Karpas-422 (cell line): ENCODE measurements at regions not wholly inside any gene's neighbourhood (a gene's known extent, or its start where the extent isn't known, plus 50 kb on each side); places are given as distances from the start of the nearest gene placed in this dataset.

ENCODE experiments used
- DNase-seq: peaks from one replicate; pipeline ENCODE4 v3.0.0-alpha.2; 2015
- H2AFZ ChIP-seq: fragments of 200-600 bp; sonication (generic); 2 replicates; pipeline ENCODE4 v1.6.1; 2014; ENCODE audit warnings: antibody characterized with exemption, low read length, mixed read lengths
- H3K27ac ChIP-seq: fragments of 200-600 bp; sonication (generic); 2 replicates; pipeline ENCODE4 v1.5.1; 2014; ENCODE audit warnings: mild to moderate bottlenecking, low read length, moderate library complexity
- H3K27me3 ChIP-seq: fragments of 200-600 bp; sonication (generic); 2 replicates; pipeline ENCODE4 v1.6.1; 2014; ENCODE audit warnings: low read length, mixed read lengths
- H3K36me3 ChIP-seq: fragments of 200-600 bp; sonication (generic); 2 replicates; pipeline ENCODE4 v1.6.1; 2014; ENCODE audit warnings: low read length, mixed read lengths; ENCODE audit not compliant: insufficient read depth
- H3K4me1 ChIP-seq: fragments of 200-600 bp; sonication (generic); 2 replicates; pipeline ENCODE4 v1.6.1; 2014; ENCODE audit warnings: mild to moderate bottlenecking, low read length, mixed read lengths
- H3K4me2 ChIP-seq: fragments of 200-600 bp; sonication (generic); 2 replicates; pipeline ENCODE4 v1.6.1; 2014; ENCODE audit warnings: low read length, low read depth, mild to moderate bottlenecking; ENCODE audit not compliant: poor library complexity, severe bottlenecking
- H3K4me3 ChIP-seq: fragments of 200-600 bp; sonication (generic); 2 replicates; pipeline ENCODE4 v1.5.1; 2014; ENCODE audit warnings: mild to moderate bottlenecking, antibody characterized with exemption, low read length, mixed read lengths
- H3K79me2 ChIP-seq: fragments of 200-600 bp; sonication (generic); 2 replicates; pipeline ENCODE4 v1.6.1; 2014; ENCODE audit warnings: mild to moderate bottlenecking, low read length, mixed read lengths
- H3K9ac ChIP-seq: fragments of 200-600 bp; sonication (generic); 2 replicates; pipeline ENCODE4 v1.6.0; 2014; ENCODE audit warnings: low read length
- H3K9me2 ChIP-seq: fragments of 200-600 bp; sonication (generic), shearing (Covaris generic); replicated peaks from 2 replicates; pipeline ENCODE4 v1.6.0; 2014; ENCODE audit warnings: mild to moderate bottlenecking, low read length, moderate library complexity; ENCODE audit not compliant: insufficient read depth
- H3K9me3 ChIP-seq: fragments of 300-700, 200-600 bp; sonication (generic); 2 replicates; pipeline ENCODE4 v1.6.1; 2014; ENCODE audit warnings: low read length, mixed read lengths
- H4K20me1 ChIP-seq: fragments of 200-600 bp; sonication (generic); 2 replicates; pipeline ENCODE4 v1.6.1; 2014; ENCODE audit warnings: mild to moderate bottlenecking, antibody characterized with exemption, low read length, low read depth; ENCODE audit not compliant: insufficient read depth

DNA sequence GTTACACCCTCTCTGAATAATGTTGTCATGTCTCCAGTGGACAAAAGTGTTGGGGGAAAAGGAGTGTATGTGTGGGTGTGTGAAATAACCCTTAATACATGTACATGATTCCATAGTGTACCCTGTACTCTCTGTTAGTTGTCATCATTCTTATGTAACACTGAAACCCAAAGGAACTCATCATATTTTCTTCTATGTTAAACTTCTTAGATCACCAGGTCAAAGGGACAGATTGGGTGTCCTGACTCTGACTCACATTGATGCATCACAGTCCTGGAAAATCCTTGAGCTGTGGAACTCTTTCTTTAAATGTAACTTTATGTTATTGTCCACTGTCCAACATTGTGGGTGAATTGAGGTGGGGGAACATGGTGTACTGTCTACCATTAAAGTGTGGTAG is 350.5 kb downstream of the DHX35 start:
- Histone ChIP-seq H3K4me1 (peaks cover 18% of the 10 kb centered on the region), H3K79me2 (no peaks in the 10 kb centered on the region), H3K36me3 (no peaks in the 10 kb centered on the region), H3K27me3 (no peaks in the 10 kb centered on the region), H3K4me3 (no peak overlapping the region), H3K27ac (no peak overlapping the region), H3K9me3 (no peaks in the 10 kb centered on the region), H2AFZ (no peak overlapping the region), H3K4me2 (no peak overlapping the region), H3K9ac (no peak overlapping the region), H3K9me2 (no peaks in the 10 kb centered on the region), H4K20me1 (no peaks in the 10 kb centered on the region)
- no peak for DNase-seq

DNA sequence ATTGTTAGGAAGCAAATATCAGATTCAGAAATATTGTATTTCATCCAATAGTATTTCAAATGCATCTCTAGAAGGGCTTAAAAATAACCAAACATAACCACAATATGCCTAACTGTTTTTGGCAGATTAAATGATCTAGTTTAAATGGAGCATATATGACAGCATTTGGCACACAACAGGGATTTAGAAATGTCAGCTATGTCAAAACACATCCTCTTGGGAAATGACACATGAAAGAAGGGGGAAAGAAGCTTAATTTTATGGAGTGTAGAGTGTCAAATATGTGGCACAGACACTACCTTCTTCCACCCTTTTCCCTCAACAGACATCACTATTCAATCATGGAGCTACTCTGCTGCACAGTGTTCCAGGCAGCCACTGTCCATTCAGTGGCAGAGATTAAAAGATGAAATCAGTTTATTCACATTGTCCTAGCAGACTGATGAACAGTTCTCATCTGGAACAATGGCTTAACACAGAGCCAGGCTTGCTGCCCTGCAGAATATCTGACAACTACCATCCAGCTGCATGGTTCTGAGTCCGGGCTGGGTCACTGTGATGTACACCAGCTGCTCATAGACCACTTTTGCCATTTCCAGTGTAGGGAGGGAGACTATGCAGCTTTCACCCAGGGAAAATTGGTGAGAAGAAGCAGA is 349.8 kb downstream of the DHX35 start:
- Histone ChIP-seq H4K20me1 (no peaks in the 10 kb centered on the region), H3K36me3 (no peaks in the 10 kb centered on the region), H3K4me1 (peaks cover 18% of the 10 kb centered on the region), H3K27ac (no peak overlapping the region), H2AFZ (no peak overlapping the region), H3K27me3 (no peaks in the 10 kb centered on the region), H3K79me2 (no peaks in the 10 kb centered on the region), H3K4me3 (no peak overlapping the region), H3K9me2 (no peaks in the 10 kb centered on the region), H3K9me3 (no peaks in the 10 kb centered on the region), H3K9ac (no peak overlapping the region), H3K4me2 (no peak overlapping the region)
- no peak for DNase-seq

DNA sequence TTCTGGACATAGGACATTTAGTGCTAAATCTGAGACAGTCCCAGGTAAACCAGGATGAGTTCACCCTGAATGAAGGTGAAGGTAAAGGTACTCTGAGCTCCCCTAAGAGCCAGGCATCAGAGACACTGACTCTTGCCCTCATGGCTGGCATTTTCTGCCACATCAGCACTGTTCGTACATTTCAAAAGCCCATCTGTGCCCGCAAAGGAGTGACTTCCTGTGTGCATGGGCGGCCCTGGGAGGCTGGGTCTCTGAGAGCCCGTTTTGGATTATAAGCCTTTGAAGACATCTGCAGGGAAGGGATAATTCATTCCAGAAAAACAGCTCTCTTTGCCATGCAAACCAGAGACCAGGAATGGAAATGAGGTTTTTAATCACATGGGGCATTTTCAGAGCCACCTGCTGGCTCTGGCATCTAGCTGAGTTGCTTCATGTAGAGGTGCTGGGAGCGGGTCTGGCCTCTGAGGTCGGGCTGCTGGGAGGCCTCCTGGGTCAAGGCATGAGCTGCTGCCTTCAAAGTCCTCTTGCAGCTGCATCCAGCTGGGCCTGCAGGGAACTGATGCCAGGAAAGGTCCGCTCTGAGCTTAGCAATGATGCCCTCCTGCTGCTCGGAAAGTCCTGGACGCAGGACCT is 348.3 kb downstream of the DHX35 start:
- Histone ChIP-seq H4K20me1 (no peaks in the 10 kb centered on the region), H3K4me1 (peaks cover 18% of the 10 kb centered on the region), H3K27ac (no peak overlapping the region), H3K4me3 (no peak overlapping the region), H3K4me2 (peak overlapping the region; percentile 3), H2AFZ (peak overlapping the region; percentile 58; the same call in 1 of the 2 replicates), H3K79me2 (no peaks in the 10 kb centered on the region), H3K9me3 (no peaks in the 10 kb centered on the region), H3K27me3 (no peaks in the 10 kb centered on the region), H3K36me3 (no peaks in the 10 kb centered on the region), H3K9me2 (no peaks in the 10 kb centered on the region), H3K9ac (no peak overlapping the region)
- DNase-seq = no peak

DNA sequence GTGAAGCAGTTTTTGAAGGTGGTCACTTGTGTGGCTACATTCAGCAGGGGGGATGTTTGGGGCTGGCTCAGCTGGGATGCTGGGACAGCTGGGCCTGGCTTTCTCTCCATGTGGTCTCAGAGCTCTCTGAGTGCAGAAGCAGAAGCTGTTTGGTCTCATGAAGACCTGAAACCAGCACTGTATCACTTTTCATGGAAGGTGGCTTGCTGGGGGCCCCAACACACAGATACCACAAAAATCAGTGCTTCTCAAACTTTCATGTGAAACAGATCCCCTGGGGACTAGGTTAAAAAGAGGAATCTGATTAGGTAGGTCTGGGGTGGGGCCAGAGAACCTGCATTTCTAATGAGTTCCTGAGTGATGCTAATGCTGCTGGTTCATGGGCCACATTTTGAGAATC is 347.3 kb downstream of the DHX35 start:
- Histone ChIP-seq H3K9me3 (no peaks in the 10 kb centered on the region), H3K27me3 (no peaks in the 10 kb centered on the region), H3K4me1 (peaks cover 18% of the 10 kb centered on the region), H3K79me2 (no peaks in the 10 kb centered on the region), H3K9me2 (no peaks in the 10 kb centered on the region), H3K9ac (no peak overlapping the region), H3K4me2 (no peak overlapping the region), H3K4me3 (no peak overlapping the region), H2AFZ (no peak overlapping the region), H3K36me3 (no peaks in the 10 kb centered on the region), H4K20me1 (no peaks in the 10 kb centered on the region), H3K27ac (no peak overlapping the region)
- DNase-seq = peak; percentile 53

DNA sequence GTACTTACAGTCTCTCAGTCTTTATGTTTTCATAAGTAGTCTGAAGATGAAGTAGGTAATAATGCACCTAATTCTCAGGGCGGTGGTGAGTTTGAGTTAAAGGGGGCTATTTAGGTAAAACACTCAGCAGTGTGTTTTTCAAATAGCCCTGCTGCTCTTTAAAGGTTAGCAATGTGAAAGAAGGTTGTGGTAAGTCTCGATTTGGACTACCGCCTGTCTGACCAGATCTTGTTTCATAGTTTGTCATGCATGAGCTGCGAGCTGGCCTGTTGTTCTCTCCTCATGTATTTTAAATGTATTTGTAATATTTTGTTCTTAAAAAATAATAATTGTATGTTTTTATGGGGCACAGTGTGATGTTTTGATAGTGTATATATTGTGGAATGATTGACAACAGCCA is 340.2 kb downstream of the DHX35 start:
- no peaks in the 10 kb centered on the region for H4K20me1 ChIP-seq
- H3K9me2 ChIP-seq = no peaks in the 10 kb centered on the region
- H3K9me3 ChIP-seq = no peaks in the 10 kb centered on the region
- H3K4me2 ChIP-seq = no peak overlapping the region
- H3K4me1 ChIP-seq = peaks cover 14% of the 10 kb centered on the region
- no peaks in the 10 kb centered on the region for H3K79me2 ChIP-seq
- H3K9ac ChIP-seq = no peak overlapping the region
- H3K27me3 ChIP-seq = no peaks in the 10 kb centered on the region
- no peak overlapping the region for H3K27ac ChIP-seq
- DNase-seq = no peak
- no peak overlapping the region for H2AFZ ChIP-seq
- no peaks in the 10 kb centered on the region for H3K36me3 ChIP-seq
- no peak overlapping the region for H3K4me3 ChIP-seq

DNA sequence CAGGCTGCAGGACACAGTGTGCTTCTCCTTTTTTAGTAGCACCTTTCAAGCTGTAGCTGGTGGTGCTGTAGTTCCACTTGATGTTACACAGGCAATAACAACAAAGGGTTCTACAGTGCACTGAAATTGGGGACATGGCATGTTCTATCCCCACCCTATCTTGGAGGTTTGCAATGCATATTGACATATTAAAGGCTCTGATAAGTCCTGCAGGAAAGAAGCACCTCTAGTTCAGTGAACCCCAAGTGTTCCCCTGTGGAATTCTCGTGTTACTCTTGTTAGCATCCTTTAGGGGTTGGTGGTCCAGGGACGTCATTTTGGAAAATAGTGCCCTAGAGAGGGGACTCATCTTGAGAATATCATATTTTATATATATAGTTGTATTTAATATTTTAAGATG is 337.6 kb downstream of the DHX35 start:
- H2AFZ ChIP-seq = no peak overlapping the region

DNA sequence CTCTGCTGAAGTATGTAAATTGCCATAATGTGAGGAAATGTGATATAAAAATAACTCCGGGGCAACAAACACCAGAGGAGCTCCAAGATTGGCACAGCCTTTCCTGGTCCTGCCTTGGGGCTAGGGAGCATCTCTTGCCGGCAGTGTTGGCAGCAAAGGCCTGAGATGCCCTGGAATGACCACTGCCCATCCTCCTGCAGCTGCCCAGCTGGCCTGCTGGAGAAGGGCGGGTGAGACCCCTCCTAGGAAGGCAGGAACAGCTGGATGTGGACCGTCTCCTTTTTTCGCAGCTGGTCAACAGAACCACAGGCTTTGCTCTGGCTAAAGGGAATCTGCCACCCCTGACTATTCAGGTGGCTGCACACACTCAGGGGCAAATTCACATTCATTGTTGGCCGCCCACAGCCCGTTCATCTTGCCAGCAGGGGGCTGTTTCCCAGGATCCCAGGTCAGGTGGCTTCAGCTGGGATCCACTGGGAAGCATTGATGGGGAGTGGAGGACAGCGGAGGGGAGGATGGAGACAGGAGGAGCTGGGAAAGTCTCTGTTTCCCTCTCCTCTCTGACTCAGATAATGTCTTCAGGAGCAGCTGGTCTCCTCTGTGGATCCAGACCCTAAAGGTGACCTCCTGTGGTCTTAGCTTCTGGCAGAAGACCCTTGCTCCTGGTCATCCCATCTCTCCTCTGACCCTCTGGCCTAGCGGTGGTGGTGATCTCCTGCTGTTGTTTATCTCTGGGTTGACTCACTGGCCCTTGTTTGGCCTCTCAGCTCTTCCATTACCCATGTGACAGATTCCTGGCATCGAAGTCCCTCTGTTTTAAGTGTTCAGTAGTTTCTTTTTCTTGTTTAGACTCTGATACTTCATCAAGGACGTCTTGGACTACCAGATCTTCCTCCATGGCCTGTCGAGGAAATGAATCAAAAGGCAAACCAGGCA is 336.7 kb downstream of the DHX35 start:
- H2AFZ ChIP-seq = no peak overlapping the region
- H3K9me2 ChIP-seq = no peaks in the 10 kb centered on the region
- DNase-seq = no peak
- H3K27me3 ChIP-seq = no peaks in the 10 kb centered on the region
- no peak overlapping the region for H3K27ac ChIP-seq
- no peak overlapping the region for H3K4me3 ChIP-seq
- no peaks in the 10 kb centered on the region for H3K9me3 ChIP-seq
- H3K4me2 ChIP-seq = no peak overlapping the region
- H3K36me3 ChIP-seq = no peaks in the 10 kb centered on the region
- H4K20me1 ChIP-seq = no peaks in the 10 kb centered on the region
- H3K4me1 ChIP-seq = peaks cover 14% of the 10 kb centered on the region
- no peaks in the 10 kb centered on the region for H3K79me2 ChIP-seq
- no peak overlapping the region for H3K9ac ChIP-seq

More for the DNA sequence above, 337.6 kb downstream of the DHX35 start:
- no peaks in the 10 kb centered on the region for H3K9me3 ChIP-seq
- H3K9me2 ChIP-seq = no peaks in the 10 kb centered on the region
- DNase-seq = no peak
- no peaks in the 10 kb centered on the region for H3K36me3 ChIP-seq
- H3K4me3 ChIP-seq = no peak overlapping the region
- H3K9ac ChIP-seq = no peak overlapping the region
- H4K20me1 ChIP-seq = no peaks in the 10 kb centered on the region
- H3K27me3 ChIP-seq = no peaks in the 10 kb centered on the region
- no peak overlapping the region for H3K4me2 ChIP-seq
- H3K4me1 ChIP-seq = peaks cover 14% of the 10 kb centered on the region
- no peak overlapping the region for H3K27ac ChIP-seq
- no peaks in the 10 kb centered on the region for H3K79me2 ChIP-seq

DNA sequence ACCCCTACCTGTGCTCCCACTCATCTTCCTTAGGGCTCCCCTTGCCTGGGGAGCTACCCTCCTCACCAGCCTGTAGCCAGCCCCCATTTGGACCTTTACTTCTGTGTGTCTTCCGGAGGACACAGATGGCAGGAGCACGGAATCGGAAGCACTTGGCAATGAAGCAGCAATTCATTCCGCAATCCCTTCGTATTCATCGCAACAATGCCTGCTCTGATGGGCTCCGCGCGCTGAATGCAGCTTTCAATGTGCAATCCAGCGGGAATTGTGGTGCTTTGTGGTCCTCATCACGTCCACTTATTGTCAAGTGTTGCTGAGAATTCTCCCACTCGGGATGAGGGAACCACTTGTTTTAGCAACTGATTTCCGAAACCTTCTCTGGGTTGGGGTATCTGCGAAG is 336.0 kb downstream of the DHX35 start:
- Histone ChIP-seq H3K79me2 (no peaks in the 10 kb centered on the region), H3K36me3 (no peaks in the 10 kb centered on the region), H3K4me3 (no peak overlapping the region), H3K9me3 (no peaks in the 10 kb centered on the region), H4K20me1 (no peaks in the 10 kb centered on the region), H3K4me1 (peaks cover 14% of the 10 kb centered on the region), H3K4me2 (no peak overlapping the region), H3K27me3 (no peaks in the 10 kb centered on the region), H2AFZ (no peak overlapping the region), H3K27ac (no peak overlapping the region), H3K9ac (no peak overlapping the region), H3K9me2 (no peaks in the 10 kb centered on the region)
- no peak for DNase-seq
